ENCODE measurements at regions not wholly inside any gene's neighbourhood (a gene's known extent, or its start where the extent isn't known, plus 50 kb on each side); places are given as distances from the start of the nearest gene placed in this dataset.
"Not testable (repeated sequence)": the region's sequence is repeated elsewhere in the genome, so short reads cannot be mapped to it uniquely, and the experiment has no call there.

- DNase-seq = no peak
Measured at GRCh38 chr5:96529559-96529958, 96.5 kb upstream of the PCSK1 start.

GRCh38 chr5:96530901-96531300 is 97.9 kb upstream of the PCSK1 start:
- no peak for DNase-seq

- no peak for DNase-seq
Measured at GRCh38 chr5:96533371-96533770, 100.3 kb upstream of the PCSK1 start.

GRCh38 chr5:96537386-96537785 is 104.3 kb upstream of the PCSK1 start:
- no peak for DNase-seq

- no peak for DNase-seq
Measured at GRCh38 chr5:96538808-96539250, 105.8 kb upstream of the PCSK1 start.

GRCh38 chr5:96546120-96546519 is 113.1 kb upstream of the PCSK1 start:
- DNase-seq = no peak

- DNase-seq = no peak
Measured at GRCh38 chr5:96547486-96547885, 114.4 kb upstream of the PCSK1 start.

GRCh38 chr5:96548905-96549304 is 113.3 kb upstream of the CAST start:
- no peak for DNase-seq

- DNase-seq = not testable (repeated sequence)
Measured at GRCh38 chr5:96560857-96561256, 101.3 kb upstream of the CAST start.

- DNase-seq = no peak
Measured at GRCh38 chr5:96562614-96563013, 99.6 kb upstream of the CAST start.

- DNase-seq = no peak
Measured at GRCh38 chr5:96563816-96564215, 98.4 kb upstream of the CAST start.

GRCh38 chr5:96565582-96566265 is 96.5 kb upstream of the CAST start:
- no peak for DNase-seq

GRCh38 chr5:96566833-96567587 is 95.2 kb upstream of the CAST start:
- DNase-seq = no peak

GRCh38 chr5:96569332-96569731 is 92.8 kb upstream of the CAST start:
- no peak for DNase-seq

GRCh38 chr5:96569770-96570169 is 92.4 kb upstream of the CAST start:
- DNase-seq = no peak

- DNase-seq = no peak
Measured at GRCh38 chr5:96572864-96573512, 89.2 kb upstream of the CAST start.

GRCh38 chr5:96573513-96573894 is 88.7 kb upstream of the CAST start:
- DNase-seq = no peak

- DNase-seq = no peak
Measured at GRCh38 chr5:96576876-96577275, 85.3 kb upstream of the CAST start.

GRCh38 chr5:96577909-96578308 is 84.3 kb upstream of the CAST start:
- DNase-seq = no peak

GRCh38 chr5:96579711-96580110 is 82.5 kb upstream of the CAST start:
- no peak for DNase-seq

GRCh38 chr5:96582343-96582742 is 79.8 kb upstream of the CAST start:
- DNase-seq = no peak

GRCh38 chr5:96584712-96585111 is 77.5 kb upstream of the CAST start:
- no peak for DNase-seq

GRCh38 chr5:96588539-96588938 is 73.6 kb upstream of the CAST start:
- no peak for DNase-seq

GRCh38 chr5:96590796-96591195 is 71.4 kb upstream of the CAST start:
- DNase-seq = no peak

Measured in stimulated activated CD4-positive, alpha-beta T cell treated with anti-CD3 and anti-CD28 coated beads, Interleukin-12 subunit alpha, Interleukin-12 subunit beta, amount 100 ng/mL, for 4 hours (primary cell).